RWPE2 (cell line): ENCODE measurements at regions not wholly inside any gene's neighbourhood (a gene's known extent, or its start where the extent isn't known, plus 50 kb on each side); places are given as distances from the start of the nearest gene placed in this dataset.

Experiments used
- ATAC-seq: fragments of 200-7000 bp; cut with Tn5 transposase; 3 replicates; pipeline ENCODE4 v1.9.1; 2021; ENCODE audit warnings: low read depth
- DNase-seq: peaks from one replicate; pipeline ENCODE4 v3.0.0-alpha.2; 2020; ENCODE audit warnings: low spot score
- H3K27ac ChIP-seq: fragments of 450-650 bp; 2 replicates; pipeline ENCODE4 v1.5.1; 2017; ENCODE audit warnings: mild to moderate bottlenecking; ENCODE audit not compliant: poor library complexity, severe bottlenecking
- H3K27me3 ChIP-seq: fragments of 250-450 bp; sonication (Bioruptor Pico); 2 replicates; pipeline ENCODE4 v1.5.1; 2021; ENCODE audit warnings: mild to moderate bottlenecking, moderate library complexity; ENCODE audit not compliant: insufficient read depth, poor library complexity, severe bottlenecking
- H3K36me3 ChIP-seq: fragments of 250-450 bp; sonication (Bioruptor Pico); 2 replicates; pipeline ENCODE4 v1.5.1; 2020; ENCODE audit warnings: low read depth, mild to moderate bottlenecking, moderate library complexity
- H3K4me1 ChIP-seq: fragments of 250-450 bp; sonication (Bioruptor Pico); 2 replicates; pipeline ENCODE4 v1.5.1; 2021; ENCODE audit warnings: mild to moderate bottlenecking, moderate library complexity; ENCODE audit not compliant: insufficient read depth, poor library complexity, severe bottlenecking
- H3K4me3 ChIP-seq: fragments of 250-450 bp; sonication (Bioruptor Pico); 2 replicates; pipeline ENCODE4 v1.5.1; 2021; ENCODE audit warnings: mild to moderate bottlenecking, moderate library complexity; ENCODE audit not compliant: severe bottlenecking
- H3K9me3 ChIP-seq: fragments of 250-450 bp; sonication (Bioruptor Pico); 2 replicates; pipeline ENCODE4 v1.5.1; 2021; ENCODE audit warnings: mild to moderate bottlenecking, moderate library complexity; ENCODE audit not compliant: severe bottlenecking
- CTCF ChIP-seq: fragments of 450-650 bp; IDR thresholded peaks from one replicate; pipeline ENCODE4 v1.5.1; 2017; ENCODE audit warnings: mild to moderate bottlenecking, moderate library complexity; ENCODE audit not compliant: poor library complexity, severe bottlenecking

GRCh38 chr13:97109841-97110492 is 112.2 kb upstream of the MBNL2 start:
- Histone ChIP-seq H3K27ac (no peak overlapping the region), H3K27me3 (no peaks in the 10 kb centered on the region), H3K4me3 (no peak overlapping the region), H3K4me1 (no peaks in the 10 kb centered on the region), H3K9me3 (no peaks in the 10 kb centered on the region), H3K36me3 (no peaks in the 10 kb centered on the region)
- peak; percentile 96 for TF ChIP-seq CTCF
- ATAC-seq (peak; percentile 95), DNase-seq (peak; percentile 80)

GRCh38 chr13:97110936-97111335 is 111.2 kb upstream of the MBNL2 start:
- Histone ChIP-seq H3K4me1 (no peaks in the 10 kb centered on the region), H3K36me3 (no peaks in the 10 kb centered on the region), H3K4me3 (no peak overlapping the region), H3K27me3 (no peaks in the 10 kb centered on the region), H3K27ac (no peak overlapping the region), H3K9me3 (no peaks in the 10 kb centered on the region)
- DNase-seq = no peak
- no peak for ATAC-seq
- no peak for TF ChIP-seq CTCF

- no peak overlapping the region for H3K27ac ChIP-seq
These were observed 110.4 kb upstream of the MBNL2 start for GRCh38 chr13:97111756-97112155.

DNA sequence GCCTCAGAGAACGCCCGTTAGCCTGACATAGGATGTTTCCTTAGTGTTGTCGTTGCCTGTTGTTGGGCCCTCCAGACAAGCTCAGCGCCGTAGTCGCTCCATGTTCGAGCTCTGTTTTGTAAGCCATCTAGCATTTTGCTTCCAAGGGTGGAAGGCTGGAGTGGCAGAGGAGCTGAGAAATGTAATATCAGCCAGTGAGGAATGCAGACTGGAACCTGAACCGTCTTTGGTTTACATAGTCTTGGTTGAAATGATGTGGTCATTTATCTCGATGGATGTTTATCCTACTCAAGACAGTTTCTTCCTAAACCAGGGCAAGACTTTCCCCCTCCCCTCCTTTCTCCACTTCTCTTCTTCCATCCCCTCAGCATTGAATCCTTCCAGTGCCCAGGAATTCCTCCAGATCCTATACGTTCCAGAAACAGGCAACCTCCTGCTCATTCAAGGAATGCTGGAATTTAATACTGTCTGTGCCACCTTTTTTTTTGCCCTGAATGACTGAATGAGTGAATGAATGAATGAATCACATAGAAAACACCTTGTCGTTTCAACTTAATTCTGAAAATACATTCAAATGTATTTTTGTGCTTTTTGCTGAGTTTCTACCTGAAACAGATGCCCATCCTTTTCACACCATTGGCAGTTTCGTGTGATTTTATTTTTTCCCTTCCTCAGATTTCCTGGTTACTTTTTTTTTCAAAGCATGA is 109.5 kb upstream of the MBNL2 start:
- H3K36me3 ChIP-seq = no peaks in the 10 kb centered on the region
- H3K27me3 ChIP-seq = no peaks in the 10 kb centered on the region
- no peak for TF ChIP-seq CTCF
- no peaks in the 10 kb centered on the region for H3K9me3 ChIP-seq
- no peak overlapping the region for H3K27ac ChIP-seq
- no peak for ATAC-seq
- no peak for DNase-seq
- H3K4me3 ChIP-seq = no peak overlapping the region
- H3K4me1 ChIP-seq = peaks cover 5% of the 10 kb centered on the region

More at GRCh38 chr13:97111756-97112155, 110.4 kb upstream of the MBNL2 start:
- Histone ChIP-seq H3K36me3 (no peaks in the 10 kb centered on the region), H3K9me3 (no peaks in the 10 kb centered on the region), H3K27me3 (no peaks in the 10 kb centered on the region), H3K4me3 (no peak overlapping the region), H3K4me1 (peaks cover 2% of the 10 kb centered on the region)
- DNase-seq (no peak), ATAC-seq (no peak)
- no peak for TF ChIP-seq CTCF
